ENCODE measurements at regions not wholly inside any gene's neighbourhood (a gene's known extent, or its start where the extent isn't known, plus 50 kb on each side); places are given as distances from the start of the nearest gene placed in this dataset.

GRCh38 chr17:13120864-13121263 is 103.0 kb upstream of the ELAC2 start:
- Histone ChIP-seq H3K36me3 (ENCODE audit: control insufficient read depth in 2 of 2, insufficient read depth in 2 of 2, low read length in 1 of 2) (no peaks in the 10 kb centered on the region), H3K4me1 (ENCODE audit: control insufficient read depth in 2 of 2, insufficient read depth in 2 of 2, low read length in 2 of 2) (no peaks in the 10 kb centered on the region), H3K4me3 (ENCODE audit: low read length in 2 of 2) (no peak overlapping the region), H3K9me3 (ENCODE audit: control insufficient read depth in 2 of 2, insufficient read depth in 1 of 2, low read length in 1 of 2) (no peaks in the 10 kb centered on the region), H3K27me3 (ENCODE audit: control insufficient read depth in 2 of 2, insufficient read depth in 1 of 2, low read length in 1 of 2) (no peaks in the 10 kb centered on the region), H3K27ac (ENCODE audit: low read depth in 1 of 2, low read length in 1 of 2) (no peak overlapping the region)
- DNase-seq (ENCODE audit: low read depth in 6 of 9, low spot score in 9 of 9) = no peak
- WGBS = 86% methylated on average over 7 of the region's 7 CpGs

DNA sequence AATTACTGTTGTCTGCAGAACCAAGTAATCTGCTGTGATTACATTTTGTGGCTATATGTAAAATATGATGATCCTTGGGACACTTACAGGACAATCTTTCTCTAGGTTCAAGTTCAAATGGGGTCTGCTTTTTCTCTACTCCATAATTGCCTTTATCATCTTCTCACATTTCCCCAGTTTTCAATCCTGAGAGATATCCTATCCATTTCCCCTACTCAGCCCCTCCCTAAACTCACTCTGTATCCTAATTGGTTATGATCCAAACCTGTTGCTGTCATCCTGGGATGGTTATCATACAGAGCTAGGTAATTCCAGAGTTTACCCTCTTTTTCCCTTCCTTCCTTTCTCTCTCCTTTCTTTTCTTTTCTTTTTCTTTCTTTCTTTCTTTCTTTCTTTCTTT is 100.5 kb upstream of the ELAC2 start:
- no peaks in the 10 kb centered on the region for H3K9me3 ChIP-seq (ENCODE audit: control insufficient read depth in 2 of 2, insufficient read depth in 1 of 2, low read length in 1 of 2)
- H3K4me3 ChIP-seq (ENCODE audit: low read length in 2 of 2) = no peak overlapping the region
- no peak for DNase-seq (ENCODE audit: low read depth in 6 of 9, low spot score in 9 of 9)
- no peak overlapping the region for H3K27ac ChIP-seq (ENCODE audit: low read depth in 1 of 2, low read length in 1 of 2)
- no peaks in the 10 kb centered on the region for H3K4me1 ChIP-seq (ENCODE audit: control insufficient read depth in 2 of 2, insufficient read depth in 2 of 2, low read length in 2 of 2)
- H3K36me3 ChIP-seq (ENCODE audit: control insufficient read depth in 2 of 2, insufficient read depth in 2 of 2, low read length in 1 of 2) = no peaks in the 10 kb centered on the region
- no peaks in the 10 kb centered on the region for H3K27me3 ChIP-seq (ENCODE audit: control insufficient read depth in 2 of 2, insufficient read depth in 1 of 2, low read length in 1 of 2)

GRCh38 chr17:13117616-13118015 is 99.8 kb upstream of the ELAC2 start:
- H3K4me1 ChIP-seq (ENCODE audit: control insufficient read depth in 2 of 2, insufficient read depth in 2 of 2, low read length in 2 of 2) = no peaks in the 10 kb centered on the region
- H3K4me3 ChIP-seq (ENCODE audit: low read length in 2 of 2) = no peak overlapping the region
- H3K9me3 ChIP-seq (ENCODE audit: control insufficient read depth in 2 of 2, insufficient read depth in 1 of 2, low read length in 1 of 2) = no peaks in the 10 kb centered on the region
- H3K27me3 ChIP-seq (ENCODE audit: control insufficient read depth in 2 of 2, insufficient read depth in 1 of 2, low read length in 1 of 2) = no peaks in the 10 kb centered on the region
- no peak overlapping the region for H3K27ac ChIP-seq (ENCODE audit: low read depth in 1 of 2, low read length in 1 of 2)
- DNase-seq (ENCODE audit: low read depth in 6 of 9, low spot score in 9 of 9) = no peak
- H3K36me3 ChIP-seq (ENCODE audit: control insufficient read depth in 2 of 2, insufficient read depth in 2 of 2, low read length in 1 of 2) = no peaks in the 10 kb centered on the region

DNA sequence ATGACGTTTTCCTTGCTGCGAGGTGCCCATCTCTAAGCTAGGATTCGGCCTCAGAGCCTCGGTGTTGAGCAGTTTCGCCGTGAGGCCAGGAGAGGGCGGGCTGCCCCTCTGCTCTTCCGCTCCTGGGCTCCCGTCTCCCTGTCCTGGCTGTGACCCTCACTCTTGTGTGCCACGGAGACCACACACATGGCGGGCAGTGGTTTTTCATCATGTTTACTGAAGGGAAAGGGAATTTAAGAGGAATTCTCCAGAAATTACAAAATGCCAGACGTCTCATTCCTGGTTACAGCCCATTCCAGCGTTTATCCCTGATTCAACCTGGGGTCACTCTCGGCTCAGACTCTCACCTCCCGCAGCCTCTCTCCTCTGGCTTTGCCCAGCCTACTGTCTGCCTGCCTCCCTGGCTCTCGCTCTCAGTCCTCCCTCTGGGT is 96.8 kb upstream of the ELAC2 start:
- Histone ChIP-seq H3K9me3 (ENCODE audit: control insufficient read depth in 2 of 2, insufficient read depth in 1 of 2, low read length in 1 of 2) (no peaks in the 10 kb centered on the region), H3K27me3 (ENCODE audit: control insufficient read depth in 2 of 2, insufficient read depth in 1 of 2, low read length in 1 of 2) (no peaks in the 10 kb centered on the region), H3K27ac (ENCODE audit: low read depth in 1 of 2, low read length in 1 of 2) (no peak overlapping the region), H3K36me3 (ENCODE audit: control insufficient read depth in 2 of 2, insufficient read depth in 2 of 2, low read length in 1 of 2) (no peaks in the 10 kb centered on the region), H3K4me1 (ENCODE audit: control insufficient read depth in 2 of 2, insufficient read depth in 2 of 2, low read length in 2 of 2) (no peaks in the 10 kb centered on the region), H3K4me3 (ENCODE audit: low read length in 2 of 2) (no peak overlapping the region)
- 17% methylated on average over 16 of the region's 16 CpGs for WGBS
- DNase-seq (ENCODE audit: low read depth in 6 of 9, low spot score in 9 of 9) = peak in 1 of 9 donors; percentile 3

- H3K27me3 ChIP-seq (ENCODE audit: control insufficient read depth in 2 of 2, insufficient read depth in 1 of 2, low read length in 1 of 2) = no peaks in the 10 kb centered on the region
- WGBS = 80% methylated on average over 16 of the region's 16 CpGs
- no peaks in the 10 kb centered on the region for H3K4me1 ChIP-seq (ENCODE audit: control insufficient read depth in 2 of 2, insufficient read depth in 2 of 2, low read length in 2 of 2)
- no peak overlapping the region for H3K27ac ChIP-seq (ENCODE audit: low read depth in 1 of 2, low read length in 1 of 2)
- no peak for DNase-seq (ENCODE audit: low read depth in 6 of 9, low spot score in 9 of 9)
- no peaks in the 10 kb centered on the region for H3K36me3 ChIP-seq (ENCODE audit: control insufficient read depth in 2 of 2, insufficient read depth in 2 of 2, low read length in 1 of 2)
- no peaks in the 10 kb centered on the region for H3K9me3 ChIP-seq (ENCODE audit: control insufficient read depth in 2 of 2, insufficient read depth in 1 of 2, low read length in 1 of 2)
- no peak overlapping the region for H3K4me3 ChIP-seq (ENCODE audit: low read length in 2 of 2)
These were observed 96.1 kb upstream of the ELAC2 start for GRCh38 chr17:13113821-13114525.

GRCh38 chr17:13107676-13108235 is 89.9 kb upstream of the ELAC2 start:
- Histone ChIP-seq H3K27ac (ENCODE audit: low read depth in 1 of 2, low read length in 1 of 2) (no peak overlapping the region), H3K4me1 (ENCODE audit: control insufficient read depth in 2 of 2, insufficient read depth in 2 of 2, low read length in 2 of 2) (no peaks in the 10 kb centered on the region), H3K9me3 (ENCODE audit: control insufficient read depth in 2 of 2, insufficient read depth in 1 of 2, low read length in 1 of 2) (no peaks in the 10 kb centered on the region), H3K4me3 (ENCODE audit: low read length in 2 of 2) (no peak overlapping the region), H3K36me3 (ENCODE audit: control insufficient read depth in 2 of 2, insufficient read depth in 2 of 2, low read length in 1 of 2) (no peaks in the 10 kb centered on the region), H3K27me3 (ENCODE audit: control insufficient read depth in 2 of 2, insufficient read depth in 1 of 2, low read length in 1 of 2) (no peaks in the 10 kb centered on the region)
- 95% methylated on average over 12 of the region's 12 CpGs for WGBS
- DNase-seq (ENCODE audit: low read depth in 6 of 9, low spot score in 9 of 9) = no peak

DNA sequence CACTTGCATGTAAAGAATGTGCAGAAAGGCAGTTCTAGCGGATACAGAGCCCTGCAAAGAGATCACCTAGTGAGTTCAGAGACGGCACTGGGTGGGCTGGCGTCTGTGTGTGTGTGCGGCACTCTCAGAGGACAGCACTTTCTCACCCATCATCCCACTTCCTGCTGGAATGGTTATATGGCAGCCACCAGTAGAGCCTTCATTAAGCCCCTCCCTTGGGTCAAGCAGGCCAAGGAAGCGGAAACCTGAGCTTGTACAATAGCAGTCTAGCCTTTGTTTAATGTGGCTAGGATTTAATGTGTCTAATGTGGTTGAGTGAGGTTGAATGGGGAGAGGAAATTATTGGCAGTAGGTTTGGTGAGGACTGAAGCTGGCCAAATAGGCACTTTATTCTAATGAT is 88.3 kb upstream of the ELAC2 start:
- DNase-seq (ENCODE audit: low read depth in 6 of 9, low spot score in 9 of 9) = no peak
- Histone ChIP-seq H3K4me1 (ENCODE audit: control insufficient read depth in 2 of 2, insufficient read depth in 2 of 2, low read length in 2 of 2) (no peaks in the 10 kb centered on the region), H3K9me3 (ENCODE audit: control insufficient read depth in 2 of 2, insufficient read depth in 1 of 2, low read length in 1 of 2) (no peaks in the 10 kb centered on the region), H3K27ac (ENCODE audit: low read depth in 1 of 2, low read length in 1 of 2) (no peak overlapping the region), H3K4me3 (ENCODE audit: low read length in 2 of 2) (no peak overlapping the region), H3K27me3 (ENCODE audit: control insufficient read depth in 2 of 2, insufficient read depth in 1 of 2, low read length in 1 of 2) (no peaks in the 10 kb centered on the region), H3K36me3 (ENCODE audit: control insufficient read depth in 2 of 2, insufficient read depth in 2 of 2, low read length in 1 of 2) (no peaks in the 10 kb centered on the region)
- 85% methylated on average over 5 of the region's 5 CpGs for WGBS

- no peaks in the 10 kb centered on the region for H3K4me1 ChIP-seq (ENCODE audit: control insufficient read depth in 2 of 2, insufficient read depth in 2 of 2, low read length in 2 of 2)
- DNase-seq (ENCODE audit: low read depth in 6 of 9, low spot score in 9 of 9) = no peak
- H3K27ac ChIP-seq (ENCODE audit: low read depth in 1 of 2, low read length in 1 of 2) = no peak overlapping the region
- no peaks in the 10 kb centered on the region for H3K36me3 ChIP-seq (ENCODE audit: control insufficient read depth in 2 of 2, insufficient read depth in 2 of 2, low read length in 1 of 2)
- H3K27me3 ChIP-seq (ENCODE audit: control insufficient read depth in 2 of 2, insufficient read depth in 1 of 2, low read length in 1 of 2) = no peaks in the 10 kb centered on the region
- no peaks in the 10 kb centered on the region for H3K9me3 ChIP-seq (ENCODE audit: control insufficient read depth in 2 of 2, insufficient read depth in 1 of 2, low read length in 1 of 2)
- no peak overlapping the region for H3K4me3 ChIP-seq (ENCODE audit: low read length in 2 of 2)
- 93% methylated on average over 3 of the region's 3 CpGs for WGBS
These were observed 86.7 kb upstream of the ELAC2 start for GRCh38 chr17:13104576-13104975.

DNA sequence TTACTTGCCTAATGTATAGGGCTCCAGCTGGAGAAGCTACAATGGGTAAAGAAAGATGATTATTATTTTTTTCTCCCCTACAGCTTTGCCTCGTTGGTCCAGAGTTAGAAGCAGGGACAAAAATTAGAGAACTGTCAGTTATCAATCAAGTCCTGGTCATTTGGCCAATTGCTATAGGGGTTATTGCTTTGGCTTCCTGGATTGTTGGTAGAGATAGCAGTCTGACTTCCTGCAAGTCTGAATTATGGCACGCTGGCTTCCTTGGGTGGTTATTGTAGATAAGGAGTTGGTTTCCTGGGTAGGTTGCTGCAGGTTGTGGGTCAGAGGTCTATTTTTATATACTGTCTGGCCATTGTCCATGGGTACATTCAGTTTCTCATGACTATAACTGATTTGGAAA is 84.7 kb upstream of the ELAC2 start:
- no peaks in the 10 kb centered on the region for H3K36me3 ChIP-seq (ENCODE audit: control insufficient read depth in 2 of 2, insufficient read depth in 2 of 2, low read length in 1 of 2)
- no peaks in the 10 kb centered on the region for H3K9me3 ChIP-seq (ENCODE audit: control insufficient read depth in 2 of 2, insufficient read depth in 1 of 2, low read length in 1 of 2)
- 12% methylated on average over 2 of the region's 2 CpGs for WGBS
- DNase-seq (ENCODE audit: low read depth in 6 of 9, low spot score in 9 of 9) = no peak
- H3K4me3 ChIP-seq (ENCODE audit: low read length in 2 of 2) = no peak overlapping the region
- no peaks in the 10 kb centered on the region for H3K27me3 ChIP-seq (ENCODE audit: control insufficient read depth in 2 of 2, insufficient read depth in 1 of 2, low read length in 1 of 2)
- H3K27ac ChIP-seq (ENCODE audit: low read depth in 1 of 2, low read length in 1 of 2) = no peak overlapping the region
- no peaks in the 10 kb centered on the region for H3K4me1 ChIP-seq (ENCODE audit: control insufficient read depth in 2 of 2, insufficient read depth in 2 of 2, low read length in 2 of 2)

Data from thymus (tissue), 11 donors.